Astrocyte (in vitro differentiated cells and primary cell): ENCODE measurements at regions not wholly inside any gene's neighbourhood (a gene's known extent, or its start where the extent isn't known, plus 50 kb on each side); places are given as distances from the start of the nearest gene placed in this dataset.

ENCODE experiments used
- DNase-seq: peaks from one replicate; pipeline ENCODE4 v3.0.0-alpha.2; 2010; ENCODE audit warnings: low read depth
- FAIRE-seq: peaks from 2 replicates; lab custom pipeline; 2011; peaks lifted over from hg19 to GRCh38; lab: Jason Lieb, UNC
- H2AFZ ChIP-seq: 2 replicates; pipeline ENCODE4 v1.6.0; 2012; ENCODE audit warnings: low read depth, low read length, inconsistent platforms
- H3K27ac ChIP-seq: 2 replicates; pipeline ENCODE4 v1.5.1; 2011; ENCODE audit warnings: low read depth, low read length, inconsistent platforms
- H3K27me3 ChIP-seq: 2 replicates; pipeline ENCODE4 v1.6.0; 2011; ENCODE audit warnings: low read length, inconsistent platforms; ENCODE audit not compliant: insufficient read depth
- H3K36me3 ChIP-seq: 2 replicates; pipeline ENCODE4 v1.5.1; 2011; ENCODE audit warnings: low read length, inconsistent platforms; ENCODE audit not compliant: insufficient read depth
- H3K4me1 ChIP-seq: 2 replicates; pipeline ENCODE4 v1.5.1; 2011; ENCODE audit warnings: low read length, inconsistent platforms; ENCODE audit not compliant: insufficient read depth
- H3K4me2 ChIP-seq: 2 replicates; pipeline ENCODE4 v1.6.0; 2012; ENCODE audit warnings: low read length, inconsistent platforms
- H3K4me3 ChIP-seq: 2 replicates; pipeline ENCODE4 v1.5.1; 2011; ENCODE audit warnings: low read depth, mild to moderate bottlenecking, low read length, inconsistent platforms; ENCODE audit not compliant: insufficient read depth
- H3K79me2 ChIP-seq: 2 replicates; pipeline ENCODE4 v1.6.0; 2012; ENCODE audit warnings: mild to moderate bottlenecking, low read length, inconsistent platforms; ENCODE audit not compliant: insufficient read depth
- H3K9ac ChIP-seq: 2 replicates; pipeline ENCODE4 v1.6.0; 2012; ENCODE audit warnings: mild to moderate bottlenecking, low read length, inconsistent platforms
- H3K9me3 ChIP-seq: 2 replicates; pipeline ENCODE4 v1.5.1; 2012; ENCODE audit warnings: low read depth, mild to moderate bottlenecking, low read length, inconsistent platforms; ENCODE audit not compliant: insufficient read depth
- H4K20me1 ChIP-seq: 2 replicates; pipeline ENCODE4 v1.6.0; 2012; ENCODE audit warnings: low read length, inconsistent platforms; ENCODE audit not compliant: insufficient read depth
- H3K27ac Mint-ChIP-seq: one replicate; pipeline ENCODE4 v1.8.0; 2021; ENCODE audit warnings: mild to moderate bottlenecking, mixed read lengths; ENCODE audit not compliant: unreplicated experiment
- H3K27me3 Mint-ChIP-seq: one replicate; pipeline ENCODE4 v1.8.0; 2021; ENCODE audit warnings: low read depth, mixed read lengths; ENCODE audit not compliant: unreplicated experiment
- H3K36me3 Mint-ChIP-seq: one replicate; pipeline ENCODE4 v1.8.0; 2021; ENCODE audit warnings: low read depth, mixed read lengths; ENCODE audit not compliant: unreplicated experiment
- H3K4me1 Mint-ChIP-seq: one replicate; pipeline ENCODE4 v1.8.0; 2021; ENCODE audit warnings: low read depth, mixed read lengths; ENCODE audit not compliant: unreplicated experiment
- H3K4me3 Mint-ChIP-seq: one replicate; pipeline ENCODE4 v1.8.0; 2021; ENCODE audit warnings: mild to moderate bottlenecking, moderate library complexity, mixed read lengths; ENCODE audit not compliant: unreplicated experiment
- H3K9me3 Mint-ChIP-seq: one replicate; pipeline ENCODE4 v1.8.0; 2021; ENCODE audit warnings: mild to moderate bottlenecking, mixed read lengths; ENCODE audit not compliant: unreplicated experiment
- EZH2 ChIP-seq: IDR thresholded peaks from 2 replicates; pipeline ENCODE4 v1.6.1; 2012; ENCODE audit warnings: mild to moderate bottlenecking, low read length, inconsistent platforms; ENCODE audit not compliant: insufficient read depth
- TF ChIP-seq, protein P1 (sequence below): IDR thresholded peaks from 2 replicates; pipeline ENCODE4 v1.5.1; 2011; ENCODE audit warnings: low read depth, mild to moderate bottlenecking, inconsistent platforms, low read length, moderate library complexity; ENCODE audit not compliant: insufficient read depth

DNA sequence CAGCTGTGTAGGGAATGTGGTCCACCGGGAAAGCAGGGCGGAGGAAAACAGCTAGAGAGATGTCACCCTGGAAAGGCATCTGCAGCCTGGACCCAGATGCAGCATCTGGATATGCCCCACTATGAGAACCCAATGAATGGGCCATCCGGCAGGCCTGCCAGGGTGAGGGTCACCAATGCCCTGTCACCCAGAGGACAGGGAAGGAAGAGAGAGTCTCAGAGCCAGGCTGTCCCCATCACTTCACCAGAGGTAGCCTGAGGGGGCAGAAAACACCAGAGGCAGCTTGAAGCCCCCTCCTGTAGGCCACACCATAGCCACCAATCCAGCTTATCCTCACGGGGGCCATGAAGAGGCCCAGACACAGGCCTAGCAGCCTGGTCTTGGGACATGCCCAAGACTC lies 118.8 kb downstream of the TUBA3C start:
- Histone ChIP-seq H2AFZ (no peak overlapping the region), H4K20me1 (no peaks in the 10 kb centered on the region), H3K9ac (no peak overlapping the region), H3K27me3 (no peaks in the 10 kb centered on the region), H3K4me2 (no peak overlapping the region), H3K27ac (no peak overlapping the region), H3K79me2 (no peaks in the 10 kb centered on the region), H3K4me1 (no peaks in the 10 kb centered on the region), H3K36me3 (no peaks in the 10 kb centered on the region), H3K9me3 (peaks cover 21% of the 10 kb centered on the region), H3K4me3 (no peak overlapping the region)
- H3K4me1 Mint-ChIP-seq: no peaks in the 10 kb centered on the region
- H3K36me3 Mint-ChIP-seq: no peaks in the 10 kb centered on the region
- FAIRE-seq: no peak
- no peak overlapping the region for H3K4me3 Mint-ChIP-seq
- no peak overlapping the region for H3K27ac Mint-ChIP-seq
- no peak for TF ChIP-seq EZH2
- TF ChIP-seq, protein P1, sequence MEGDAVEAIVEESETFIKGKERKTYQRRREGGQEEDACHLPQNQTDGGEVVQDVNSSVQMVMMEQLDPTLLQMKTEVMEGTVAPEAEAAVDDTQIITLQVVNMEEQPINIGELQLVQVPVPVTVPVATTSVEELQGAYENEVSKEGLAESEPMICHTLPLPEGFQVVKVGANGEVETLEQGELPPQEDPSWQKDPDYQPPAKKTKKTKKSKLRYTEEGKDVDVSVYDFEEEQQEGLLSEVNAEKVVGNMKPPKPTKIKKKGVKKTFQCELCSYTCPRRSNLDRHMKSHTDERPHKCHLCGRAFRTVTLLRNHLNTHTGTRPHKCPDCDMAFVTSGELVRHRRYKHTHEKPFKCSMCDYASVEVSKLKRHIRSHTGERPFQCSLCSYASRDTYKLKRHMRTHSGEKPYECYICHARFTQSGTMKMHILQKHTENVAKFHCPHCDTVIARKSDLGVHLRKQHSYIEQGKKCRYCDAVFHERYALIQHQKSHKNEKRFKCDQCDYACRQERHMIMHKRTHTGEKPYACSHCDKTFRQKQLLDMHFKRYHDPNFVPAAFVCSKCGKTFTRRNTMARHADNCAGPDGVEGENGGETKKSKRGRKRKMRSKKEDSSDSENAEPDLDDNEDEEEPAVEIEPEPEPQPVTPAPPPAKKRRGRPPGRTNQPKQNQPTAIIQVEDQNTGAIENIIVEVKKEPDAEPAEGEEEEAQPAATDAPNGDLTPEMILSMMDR: no peak
- peaks cover 7% of the 10 kb centered on the region for H3K9me3 Mint-ChIP-seq
- no peaks in the 10 kb centered on the region for H3K27me3 Mint-ChIP-seq
- no peak for DNase-seq

DNA sequence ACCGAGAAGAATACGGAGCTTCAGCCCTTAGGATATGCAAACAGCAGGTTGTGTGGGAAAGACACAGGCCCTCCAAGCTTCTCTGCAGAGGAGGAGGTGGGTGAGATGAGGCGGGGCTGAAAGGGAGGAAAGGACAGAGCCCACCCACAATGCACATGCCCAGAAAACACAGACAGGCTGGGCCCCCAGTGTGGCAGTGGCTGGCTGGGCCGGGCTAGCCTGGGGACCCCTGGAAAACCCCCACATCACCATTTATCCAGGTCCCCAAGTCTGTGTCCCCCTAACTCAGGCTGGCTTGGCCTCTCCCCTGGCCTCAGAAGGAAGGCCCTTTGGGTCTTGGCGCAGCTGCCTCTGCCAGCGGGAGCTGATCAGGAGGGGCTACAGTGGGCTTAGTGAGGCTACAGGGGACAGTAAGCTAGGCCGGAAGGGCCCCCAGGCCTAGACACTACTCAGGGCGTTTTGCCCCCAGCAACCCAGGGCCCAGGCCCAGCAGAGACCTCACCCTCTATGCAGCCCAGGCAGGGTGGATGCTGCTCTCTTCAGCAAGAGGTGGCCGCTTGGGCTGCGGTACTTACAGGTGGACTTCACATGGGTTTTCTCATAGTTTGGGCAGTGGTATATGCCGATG lies 119.5 kb downstream of the TUBA3C start:
- no peak overlapping the region for H3K4me3 ChIP-seq
- Mint-ChIP-seq H3K27ac (no peak overlapping the region), H3K4me3 (no peak overlapping the region), H3K4me1 (no peaks in the 10 kb centered on the region), H3K36me3 (no peaks in the 10 kb centered on the region), H3K9me3 (peaks cover 7% of the 10 kb centered on the region), H3K27me3 (no peaks in the 10 kb centered on the region)
- peaks cover 25% of the 10 kb centered on the region for H3K9me3 ChIP-seq
- DNase-seq: no peak
- no peak overlapping the region for H3K9ac ChIP-seq
- no peak overlapping the region for H3K27ac ChIP-seq
- H4K20me1 ChIP-seq: no peaks in the 10 kb centered on the region
- TF ChIP-seq, protein P1: no peak
- no peak for TF ChIP-seq EZH2
- H3K27me3 ChIP-seq: no peaks in the 10 kb centered on the region
- H2AFZ ChIP-seq: no peak overlapping the region
- no peaks in the 10 kb centered on the region for H3K36me3 ChIP-seq
- FAIRE-seq: no peak
- no peaks in the 10 kb centered on the region for H3K4me1 ChIP-seq
- H3K79me2 ChIP-seq: no peaks in the 10 kb centered on the region
- H3K4me2 ChIP-seq: no peak overlapping the region

DNA sequence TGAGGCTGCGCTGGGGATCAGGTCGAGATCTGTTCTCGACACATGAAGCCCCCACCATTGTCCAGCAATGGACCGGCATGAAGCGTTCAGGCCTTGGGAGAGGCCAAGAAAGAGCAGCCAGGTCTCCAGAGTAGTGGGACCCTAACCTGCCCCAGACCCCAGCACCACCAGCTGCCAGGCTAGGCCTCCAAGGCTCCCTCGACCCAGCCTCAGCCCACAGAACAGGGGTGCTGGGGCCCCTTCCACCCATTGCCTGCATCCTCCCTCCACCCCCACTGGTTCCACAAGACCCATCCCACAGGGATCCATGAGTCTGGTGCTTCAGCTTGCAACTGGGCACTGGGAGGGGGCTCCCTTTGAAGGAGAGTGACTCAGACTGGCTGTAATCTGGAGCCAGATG lies 120.3 kb downstream of the TUBA3C start:
- FAIRE-seq: no peak
- no peaks in the 10 kb centered on the region for H3K4me1 Mint-ChIP-seq
- H3K4me3 ChIP-seq: no peak overlapping the region

More for the DNA sequence above, 120.3 kb downstream of the TUBA3C start:
- H3K4me1 ChIP-seq: no peaks in the 10 kb centered on the region
- H3K27me3 ChIP-seq: no peaks in the 10 kb centered on the region
- H3K36me3 Mint-ChIP-seq: no peaks in the 10 kb centered on the region
- H3K4me2 ChIP-seq: no peak overlapping the region
- H3K9ac ChIP-seq: no peak overlapping the region
- H3K36me3 ChIP-seq: no peaks in the 10 kb centered on the region
- TF ChIP-seq EZH2: no peak
- TF ChIP-seq, protein P1: no peak
- no peak overlapping the region for H3K4me3 Mint-ChIP-seq
- H4K20me1 ChIP-seq: no peaks in the 10 kb centered on the region
- H3K9me3 Mint-ChIP-seq: peaks cover 7% of the 10 kb centered on the region
- no peak overlapping the region for H2AFZ ChIP-seq
- no peaks in the 10 kb centered on the region for H3K27me3 Mint-ChIP-seq
- no peak overlapping the region for H3K27ac Mint-ChIP-seq
- no peak overlapping the region for H3K27ac ChIP-seq
- H3K9me3 ChIP-seq: peaks cover 31% of the 10 kb centered on the region
- no peak for DNase-seq
- H3K79me2 ChIP-seq: no peaks in the 10 kb centered on the region
